Right lobe of liver (tissue), 4 donors: ENCODE measurements at regions not wholly inside any gene's neighbourhood (a gene's known extent, or its start where the extent isn't known, plus 50 kb on each side); places are given as distances from the start of the nearest gene placed in this dataset.
"Not testable (repeated sequence)": the region's sequence is repeated elsewhere in the genome, so short reads cannot be mapped to it uniquely, and the experiment has no call there.

ENCODE experiments used
- CTCF ChIP-seq, 4 donors: fragments of 200-600 bp in 3 of 4; fragments of 450-650 bp in 1 of 4; IDR thresholded peaks; one replicate each; pipeline versions ENCODE4 v1.5.1 to v1.8.0; 2016 to 2022; ENCODE audit warnings: antibody characterized with exemption in 4 of 4, mild to moderate bottlenecking in 2 of 4
- POLR2A ChIP-seq: fragments of 450-650 bp; IDR thresholded peaks from one replicate; pipeline ENCODE4 v1.6.1; 2017; ENCODE audit warnings: antibody characterized with exemption, mild to moderate bottlenecking
- donor health status: DM: no; HTN: no; CAD: no.
- donor health status: DM: no; HTN: no; CAD: no.
- donor health status: DM: no; HTN: yes; CAD: no.

- TF ChIP-seq CTCF (IDR thresholded peaks at IDR 0.05); POLR2A: not testable (repeated sequence)
Observed at GRCh38 chr14:28401705-28402104, 364.9 kb upstream of the FOXG1 start.
